ENCODE measurements at regions not wholly inside any gene's neighbourhood (a gene's known extent, or its start where the extent isn't known, plus 50 kb on each side); places are given as distances from the start of the nearest gene placed in this dataset.
"Not testable (repeated sequence)": the region's sequence is repeated elsewhere in the genome, so short reads cannot be mapped to it uniquely, and the experiment has no call there.

- DNase-seq (ENCODE audit: low spot score) = no peak
Observed at GRCh38 chr2:31736695-31737454, 156.1 kb upstream of the SRD5A2 start.

- no peak for DNase-seq (ENCODE audit: low spot score)
Observed at GRCh38 chr2:31735716-31736115, 155.0 kb upstream of the SRD5A2 start.

- peak; percentile 10 for DNase-seq (ENCODE audit: low spot score)
Observed at GRCh38 chr2:31729442-31730092, 148.8 kb upstream of the SRD5A2 start.

GRCh38 chr2:31729065-31729439, 148.3 kb upstream of the SRD5A2 start:
- DNase-seq (ENCODE audit: low spot score) = no peak

GRCh38 chr2:31728406-31729064, 147.8 kb upstream of the SRD5A2 start:
- DNase-seq (ENCODE audit: low spot score) = no peak

- DNase-seq (ENCODE audit: low spot score) = no peak
Observed at GRCh38 chr2:31726457-31726856, 145.7 kb upstream of the SRD5A2 start.

GRCh38 chr2:31725444-31725843, 144.7 kb upstream of the SRD5A2 start:
- no peak for DNase-seq (ENCODE audit: low spot score)

GRCh38 chr2:31711737-31712136, 131.0 kb upstream of the SRD5A2 start:
- no peak for DNase-seq (ENCODE audit: low spot score)

- no peak for DNase-seq (ENCODE audit: low spot score)
Observed at GRCh38 chr2:31710121-31710520, 129.4 kb upstream of the SRD5A2 start.

GRCh38 chr2:31707992-31708391, 127.3 kb upstream of the SRD5A2 start:
- DNase-seq (ENCODE audit: low spot score) = no peak

GRCh38 chr2:31704561-31705212, 123.9 kb upstream of the SRD5A2 start:
- DNase-seq (ENCODE audit: low spot score) = no peak

GRCh38 chr2:31703253-31703652, 122.5 kb upstream of the SRD5A2 start:
- DNase-seq (ENCODE audit: low spot score) = no peak

- no peak for DNase-seq (ENCODE audit: low spot score)
Observed at GRCh38 chr2:31698722-31699121, 118.0 kb upstream of the SRD5A2 start.

- no peak for DNase-seq (ENCODE audit: low spot score)
Observed at GRCh38 chr2:31696068-31696467, 115.3 kb upstream of the SRD5A2 start.

GRCh38 chr2:31694444-31694843, 113.7 kb upstream of the SRD5A2 start:
- no peak for DNase-seq (ENCODE audit: low spot score)

- DNase-seq (ENCODE audit: low spot score) = no peak
Observed at GRCh38 chr2:31693882-31694281, 113.1 kb upstream of the SRD5A2 start.

- no peak for DNase-seq (ENCODE audit: low spot score)
Observed at GRCh38 chr2:31688282-31688681, 107.5 kb upstream of the SRD5A2 start.

GRCh38 chr2:31683506-31683905, 102.8 kb upstream of the SRD5A2 start:
- DNase-seq (ENCODE audit: low spot score) = not testable (repeated sequence)

GRCh38 chr2:31675485-31675901, 94.8 kb upstream of the SRD5A2 start:
- DNase-seq (ENCODE audit: low spot score) = no peak

GRCh38 chr2:31674446-31674845, 93.7 kb upstream of the SRD5A2 start:
- no peak for DNase-seq (ENCODE audit: low spot score)

- no peak for DNase-seq (ENCODE audit: low spot score)
Observed at GRCh38 chr2:31666878-31667277, 86.1 kb upstream of the SRD5A2 start.

GRCh38 chr2:31664949-31665724, 84.4 kb upstream of the SRD5A2 start:
- DNase-seq (ENCODE audit: low spot score) = no peak

All from germinal center (tissue), 1 donor.